NT2/D1 (cell line): ENCODE measurements at regions not wholly inside any gene's neighbourhood (a gene's known extent, or its start where the extent isn't known, plus 50 kb on each side); places are given as distances from the start of the nearest gene placed in this dataset.

Experiments
- YY1 ChIP-seq: IDR thresholded peaks from 2 replicates; pipeline ENCODE4 v1.6.1; 2011; ENCODE audit not compliant: insufficient read length, insufficient read depth
- ZNF274 ChIP-seq: IDR thresholded peaks from 2 replicates; pipeline ENCODE4 v1.6.1; 2011; ENCODE audit warnings: mild to moderate bottlenecking, low read depth, low read length

DNA sequence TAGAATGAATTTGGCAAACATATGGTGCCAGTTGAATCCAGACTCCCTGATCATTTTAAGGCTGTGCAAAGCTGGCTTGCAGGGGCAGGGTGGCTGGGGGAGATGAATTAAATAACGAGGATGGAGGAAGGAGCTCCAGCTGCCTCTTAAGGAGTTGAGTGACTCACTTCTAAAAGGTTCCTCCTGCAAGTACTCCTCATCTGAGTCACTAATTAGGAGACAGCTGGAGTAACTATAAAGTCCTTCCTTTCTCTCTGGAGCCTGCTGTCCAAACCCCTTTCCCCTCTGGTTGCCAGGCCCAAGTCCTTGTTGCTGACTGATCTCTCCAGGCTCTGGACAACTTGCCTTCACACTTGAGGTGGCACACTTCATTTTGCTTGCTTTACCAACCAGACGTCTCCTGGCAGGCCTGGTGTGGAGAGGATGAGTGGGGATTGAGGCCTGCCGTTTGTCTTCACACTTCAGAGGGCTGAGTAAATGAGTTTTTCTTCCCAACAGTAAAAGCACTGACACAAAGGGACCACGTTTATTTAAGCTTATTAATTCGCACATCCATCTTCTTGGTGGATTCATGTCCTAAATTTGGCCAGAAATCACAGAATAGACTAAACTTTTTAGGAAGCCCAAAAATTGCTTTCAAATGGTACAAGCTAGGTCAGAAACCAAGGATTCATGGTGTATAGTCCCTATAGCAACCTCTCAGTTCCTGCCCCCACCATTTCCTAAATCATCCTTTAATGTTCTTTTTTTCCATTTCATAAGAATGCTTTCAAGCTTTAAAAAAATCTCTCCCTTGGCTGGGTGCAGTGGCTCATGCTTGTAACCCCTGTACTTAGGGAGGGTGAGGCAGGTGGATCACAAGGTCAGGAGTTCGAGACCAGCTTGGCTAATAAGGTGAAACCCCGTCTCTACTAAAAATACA, 90.5 kb upstream of the MYRIP start:
- no peak for TF ChIP-seq ZNF274
- no peak for TF ChIP-seq YY1
